ENCODE measurements at regions not wholly inside any gene's neighbourhood (a gene's known extent, or its start where the extent isn't known, plus 50 kb on each side); places are given as distances from the start of the nearest gene placed in this dataset.

- Histone ChIP-seq H3K27me3 (no peaks in the 10 kb centered on the region), H3K9me3 (peaks cover 0 to 6% (median 0%) of the 10 kb centered on the region in 11 donors), H3K27ac (no peak overlapping the region), H3K36me3 (no peaks in the 10 kb centered on the region), H3K4me3 (no peak overlapping the region), H3K4me1 (no peaks in the 10 kb centered on the region)
- no peak for ATAC-seq
- DNase-seq = no peak
- no peak for TF ChIP-seq CTCF (IDR thresholded peaks at IDR 0.05)
- intact Hi-C loops (cut with DNase I) = no loop called here
- WGBS, 2 donors = 72 to 74% methylated on average over 9 of the region's 9 CpGs
Observed at GRCh38 chr12:17695495-17695894, 394.5 kb downstream of the RERGL start.

GRCh38 chr12:17691369-17691768 is 398.6 kb downstream of the RERGL start:
- no peak for DNase-seq
- Histone ChIP-seq H3K27me3 (no peaks in the 10 kb centered on the region), H3K36me3 (no peaks in the 10 kb centered on the region), H3K27ac (no peak overlapping the region), H3K9me3 (peaks cover 0 to 20% (median 3%) of the 10 kb centered on the region in 11 donors), H3K4me1 (no peaks in the 10 kb centered on the region), H3K4me3 (no peak overlapping the region)
- WGBS, 2 donors = 82% methylated on average over 2 of the region's 2 CpGs
- ATAC-seq = no peak
- TF ChIP-seq CTCF (IDR thresholded peaks at IDR 0.05) = no peak
- intact Hi-C loops (cut with DNase I) = no loop called here

GRCh38 chr12:17680220-17680619 is 409.8 kb downstream of the RERGL start:
- H3K4me1 ChIP-seq = no peaks in the 10 kb centered on the region
- ATAC-seq = no peak
- peaks cover 0 to 15% (median 0%) of the 10 kb centered on the region in 11 donors for H3K9me3 ChIP-seq
- intact Hi-C loops (cut with DNase I) = no loop called here
- TF ChIP-seq CTCF (IDR thresholded peaks at IDR 0.05) = no peak
- WGBS, 2 donors = 35 to 41% methylated on average over 2 of the region's 2 CpGs
- no peaks in the 10 kb centered on the region for H3K36me3 ChIP-seq
- H3K4me3 ChIP-seq = no peak overlapping the region
- no peak overlapping the region for H3K27ac ChIP-seq
- no peaks in the 10 kb centered on the region for H3K27me3 ChIP-seq
- DNase-seq = no peak

- Histone ChIP-seq H3K9me3 (peaks cover 0 to 6% (median 0%) of the 10 kb centered on the region in 11 donors), H3K36me3 (no peaks in the 10 kb centered on the region), H3K27ac (no peak overlapping the region), H3K27me3 (no peaks in the 10 kb centered on the region), H3K4me1 (no peaks in the 10 kb centered on the region), H3K4me3 (no peak overlapping the region)
- no peak for TF ChIP-seq CTCF (IDR thresholded peaks at IDR 0.05)
- no peak for DNase-seq
- 78 to 85% methylated on average over 10 of the region's 10 CpGs for WGBS, 2 donors
- no peak for ATAC-seq
- intact Hi-C loops (cut with DNase I) = no loop called here
Observed at GRCh38 chr12:17666641-17667324, 423.2 kb downstream of the RERGL start.

All from heart right ventricle (tissue), 16 donors.